ENCODE measurements at regions not wholly inside any gene's neighbourhood (a gene's known extent, or its start where the extent isn't known, plus 50 kb on each side); places are given as distances from the start of the nearest gene placed in this dataset.

- DNase-seq (ENCODE audit: low read depth in 3 of 3, low spot score in 2 of 3): peak in 1 of 3 donors; percentile 32
Observed at GRCh38 chr18:10113121-10114022, 199.6 kb downstream of the VAPA start.

- no peak for DNase-seq (ENCODE audit: low read depth in 3 of 3, low spot score in 2 of 3)
Observed at GRCh38 chr18:10114717-10115463, 201.1 kb downstream of the VAPA start.

- no peak for DNase-seq (ENCODE audit: low read depth in 3 of 3, low spot score in 2 of 3)
Observed at GRCh38 chr18:10116574-10116973, 202.8 kb downstream of the VAPA start.

- no peak for DNase-seq (ENCODE audit: low read depth in 3 of 3, low spot score in 2 of 3)
Observed at GRCh38 chr18:10119528-10119927, 205.7 kb downstream of the VAPA start.

DNA sequence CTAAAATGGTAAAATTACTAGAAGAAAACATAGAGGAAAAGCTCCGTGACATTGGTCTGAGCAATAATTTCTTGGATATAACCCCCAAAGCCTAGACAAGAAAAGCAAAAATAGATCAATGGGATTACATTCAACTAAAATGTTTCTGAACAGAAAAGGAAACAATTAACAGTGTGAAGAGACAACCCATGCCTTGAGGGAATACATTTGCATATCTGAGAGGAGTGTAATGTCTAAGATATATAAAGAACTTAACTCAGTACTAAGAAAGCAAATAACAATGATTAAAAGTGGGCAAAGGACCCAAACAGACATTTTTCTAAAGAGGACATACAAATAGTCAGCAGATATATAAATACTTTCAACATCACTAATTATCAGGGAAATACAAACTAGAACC, 206.2 kb downstream of the VAPA start:
- DNase-seq (ENCODE audit: low read depth in 3 of 3, low spot score in 2 of 3): no peak

GRCh38 chr18:10120622-10121021, 206.8 kb downstream of the VAPA start:
- no peak for DNase-seq (ENCODE audit: low read depth in 3 of 3, low spot score in 2 of 3)

DNA sequence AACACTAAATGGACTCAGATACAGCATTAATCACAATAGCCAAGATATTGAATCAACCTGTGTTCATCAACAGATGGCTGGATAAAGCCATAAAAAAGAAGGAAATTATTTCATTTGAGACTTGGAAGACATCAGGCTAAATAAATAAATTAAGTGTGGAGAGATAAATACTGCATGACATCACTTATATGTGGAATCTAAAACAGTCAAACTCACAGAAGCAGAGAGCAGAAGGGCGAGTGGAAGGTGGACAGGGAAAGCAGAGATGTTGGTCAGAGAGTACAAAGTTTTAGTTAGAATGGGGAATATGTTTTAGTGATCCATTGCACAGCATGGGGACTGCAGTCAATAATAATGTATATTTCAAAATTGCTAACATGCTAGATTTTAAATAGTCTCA, 207.2 kb downstream of the VAPA start:
- DNase-seq (ENCODE audit: low read depth in 3 of 3, low spot score in 2 of 3): no peak

DNA sequence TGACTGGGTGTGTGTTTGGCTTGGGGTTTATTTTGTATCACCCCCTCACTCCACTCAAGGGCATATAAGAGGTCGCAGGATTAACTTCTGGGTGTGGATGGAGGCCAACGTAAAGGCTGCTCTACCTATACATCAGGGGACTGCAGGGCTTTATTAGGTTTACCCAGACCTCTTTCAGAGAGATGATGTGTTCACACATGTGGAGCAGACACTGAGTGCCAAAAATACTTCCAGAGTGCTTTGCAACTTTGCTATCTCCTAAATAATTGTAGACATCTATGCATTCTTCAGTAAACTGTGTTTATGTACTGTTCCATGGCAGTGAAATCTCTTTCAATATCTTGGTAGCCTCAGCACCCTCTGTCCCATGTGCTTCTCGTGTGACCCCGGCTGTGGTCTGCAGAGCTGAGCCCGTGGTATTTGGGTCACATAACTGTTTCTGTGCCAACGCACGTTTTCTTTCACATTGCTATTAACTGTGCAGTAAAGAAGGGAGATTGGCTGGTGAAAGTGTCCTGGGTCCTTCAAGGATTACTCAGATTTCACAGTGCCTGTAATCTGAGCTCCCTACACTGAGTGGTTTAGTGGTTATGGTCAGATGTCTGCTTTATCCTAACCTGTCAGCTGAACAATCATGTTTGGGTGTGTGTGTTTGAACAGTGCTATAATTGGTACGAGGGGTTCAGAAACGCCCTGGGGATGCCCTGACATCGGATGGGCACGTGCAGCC, 208.1 kb downstream of the VAPA start:
- peak in 1 of 3 donors; percentile 43 for DNase-seq (ENCODE audit: low read depth in 3 of 3, low spot score in 2 of 3)

DNA sequence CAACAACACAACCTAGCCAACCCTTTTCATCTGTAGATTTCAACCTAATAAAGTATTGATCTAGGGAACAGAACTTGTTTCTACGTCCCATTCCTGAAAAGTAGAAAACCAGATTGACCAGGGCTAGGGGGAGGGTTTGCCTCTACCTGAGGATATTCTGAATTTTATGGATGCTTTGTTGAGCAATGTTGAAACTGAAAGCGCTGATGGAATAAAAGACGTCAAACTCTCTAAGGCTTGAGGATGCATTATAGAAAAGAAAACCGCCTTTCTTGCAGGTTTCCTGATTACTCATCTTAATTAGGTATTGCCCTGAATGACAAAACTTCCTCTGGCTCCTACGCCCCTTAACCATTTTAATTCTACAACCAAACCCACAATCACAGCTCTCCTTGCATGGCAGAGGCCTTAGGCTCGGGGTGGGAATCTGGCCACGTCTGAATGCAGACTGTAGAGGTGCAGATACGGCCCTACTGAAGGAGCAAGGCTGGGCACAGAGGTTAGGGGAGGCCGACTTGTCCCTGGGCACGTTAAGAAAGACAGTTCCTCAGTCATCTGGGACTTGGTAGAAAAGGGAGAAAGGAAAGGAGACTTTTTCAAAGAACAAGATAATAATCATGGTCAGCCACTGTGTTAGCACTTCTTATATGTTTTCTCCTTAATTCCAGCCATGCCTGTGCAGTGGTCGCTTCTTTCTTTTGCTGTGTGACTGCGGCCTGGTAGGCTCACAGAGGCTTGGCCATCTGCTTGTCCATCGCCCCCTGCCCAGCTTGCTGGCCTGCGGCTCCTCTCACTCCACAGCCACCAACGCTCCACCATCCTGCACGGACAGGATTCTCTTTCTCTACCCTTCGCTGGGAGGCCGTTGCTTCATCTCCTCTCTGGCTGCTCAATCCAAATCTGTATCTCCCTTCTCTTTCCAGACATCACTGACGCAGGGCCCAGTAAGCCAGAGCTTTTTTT, 209.5 kb downstream of the VAPA start:
- DNase-seq (ENCODE audit: low read depth in 3 of 3, low spot score in 2 of 3): no peak

- no peak for DNase-seq (ENCODE audit: low read depth in 3 of 3, low spot score in 2 of 3)
Observed at GRCh38 chr18:10124071-10124470, 210.3 kb downstream of the VAPA start.

DNA sequence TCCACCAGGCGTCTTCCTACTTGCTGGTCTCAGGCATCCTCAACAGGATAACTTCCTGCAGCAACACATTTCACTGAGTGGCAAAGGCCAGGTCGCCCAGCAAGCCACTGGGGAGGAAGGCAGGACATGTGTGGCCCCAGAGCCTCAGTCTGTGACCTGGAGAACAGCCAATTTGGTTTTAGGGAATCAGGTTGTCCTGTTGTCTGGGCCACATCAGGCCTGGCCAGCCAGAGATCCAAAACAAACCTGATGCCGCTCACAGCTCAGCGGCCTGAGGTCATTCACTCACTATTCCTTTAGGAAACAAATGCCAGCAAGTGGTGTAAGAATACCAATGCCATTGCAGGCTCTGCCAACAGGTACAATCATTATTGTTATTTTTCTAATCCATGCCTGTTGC, 210.7 kb downstream of the VAPA start:
- DNase-seq (ENCODE audit: low read depth in 3 of 3, low spot score in 2 of 3): no peak

GRCh38 chr18:10124967-10125366, 211.2 kb downstream of the VAPA start:
- DNase-seq (ENCODE audit: low read depth in 3 of 3, low spot score in 2 of 3): no peak

- no peak for DNase-seq (ENCODE audit: low read depth in 3 of 3, low spot score in 2 of 3)
Observed at GRCh38 chr18:10127729-10128128, 213.9 kb downstream of the VAPA start.

- no peak for DNase-seq (ENCODE audit: low read depth in 3 of 3, low spot score in 2 of 3)
Observed at GRCh38 chr18:10128921-10129501, 215.2 kb downstream of the VAPA start.

- DNase-seq (ENCODE audit: low read depth in 3 of 3, low spot score in 2 of 3): no peak
Observed at GRCh38 chr18:10130606-10131005, 216.8 kb downstream of the VAPA start.

DNA sequence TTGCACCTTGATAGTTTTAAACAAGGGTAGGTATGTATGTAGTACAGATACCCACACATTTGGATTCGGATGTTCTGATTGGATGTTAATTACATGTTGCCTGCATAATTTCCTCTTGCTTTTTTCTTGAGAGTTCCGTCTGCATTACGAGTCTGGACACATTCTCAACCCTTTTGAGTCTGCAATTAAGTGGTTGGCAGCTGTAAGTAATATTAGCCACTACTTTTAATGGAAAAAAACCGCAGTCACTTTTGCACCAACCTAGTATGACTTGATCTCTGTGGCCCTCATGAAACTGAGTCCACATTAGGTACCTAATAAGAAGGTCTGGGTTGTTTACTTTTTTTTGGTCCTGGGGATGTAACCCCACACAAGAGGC, 217.3 kb downstream of the VAPA start:
- no peak for DNase-seq (ENCODE audit: low read depth in 3 of 3, low spot score in 2 of 3)

GRCh38 chr18:10131460-10132395, 217.9 kb downstream of the VAPA start:
- DNase-seq (ENCODE audit: low read depth in 3 of 3, low spot score in 2 of 3): peak in 2 of 3 donors; percentile 44 to 64

DNA sequence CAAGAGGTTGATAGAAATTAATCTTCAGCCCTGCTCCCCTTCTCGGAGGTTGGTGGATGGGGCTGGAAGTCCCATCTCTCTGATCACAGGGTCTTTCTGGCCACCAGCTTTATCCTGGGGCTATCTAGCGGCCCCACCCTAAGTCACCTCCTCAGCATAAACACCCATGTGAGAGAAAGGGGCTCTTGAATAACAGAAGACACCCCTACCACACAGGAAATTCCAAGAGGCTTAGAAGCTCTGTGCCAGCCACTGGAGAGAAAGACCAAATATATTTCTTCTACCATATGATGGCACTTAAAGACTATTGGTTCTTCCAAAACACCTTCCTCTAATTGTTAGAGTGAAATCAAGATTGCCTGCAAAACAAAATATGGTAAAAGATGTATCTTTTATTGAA, 219.7 kb downstream of the VAPA start:
- DNase-seq (ENCODE audit: low read depth in 3 of 3, low spot score in 2 of 3): no peak

GRCh38 chr18:10134204-10134603, 220.4 kb downstream of the VAPA start:
- DNase-seq (ENCODE audit: low read depth in 3 of 3, low spot score in 2 of 3): no peak

All from right renal cortex interstitium (tissue), 3 donors.